Superior temporal gyrus (tissue), 1 donor: ENCODE measurements at regions not wholly inside any gene's neighbourhood (a gene's known extent, or its start where the extent isn't known, plus 50 kb on each side); places are given as distances from the start of the nearest gene placed in this dataset.
"Not testable (repeated sequence)": the region's sequence is repeated elsewhere in the genome, so short reads cannot be mapped to it uniquely, and the experiment has no call there.

ENCODE experiments used
- DNase-seq: peaks from one replicate; pipeline ENCODE4 v3.0.0-alpha.2; 2016; ENCODE audit errors: extremely low spot score

DNA sequence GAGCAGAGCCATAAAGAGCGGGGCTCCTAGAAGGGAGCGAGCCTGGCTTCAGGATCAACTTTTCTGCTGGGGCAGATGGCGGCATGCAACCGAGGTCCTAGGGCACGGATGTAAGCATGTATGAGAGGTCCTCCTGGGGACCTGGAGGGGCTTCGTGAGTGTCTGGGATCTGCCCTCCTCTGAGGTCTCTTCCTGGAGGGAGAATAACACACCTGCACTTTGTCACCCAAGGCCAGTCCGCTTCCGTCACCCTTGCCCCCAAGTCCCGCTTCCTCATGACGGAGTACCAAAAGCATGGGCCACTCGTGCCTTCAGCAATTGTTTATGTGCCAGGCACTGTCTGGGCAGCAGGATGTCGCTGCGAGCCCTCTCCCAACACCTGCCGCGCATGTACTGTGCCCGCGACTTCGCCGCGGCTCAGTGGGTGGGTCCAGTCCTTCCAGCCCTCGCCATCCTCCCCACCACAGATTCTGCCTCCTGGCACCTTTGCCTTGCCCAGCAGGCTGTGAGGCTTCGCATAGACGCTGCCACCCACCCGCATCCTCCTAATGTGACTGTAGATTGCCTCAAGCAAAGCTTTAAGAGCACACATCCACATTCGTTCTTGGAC, 60.0 kb upstream of the TMPRSS2 start:
- DNase-seq, result no peak

DNA sequence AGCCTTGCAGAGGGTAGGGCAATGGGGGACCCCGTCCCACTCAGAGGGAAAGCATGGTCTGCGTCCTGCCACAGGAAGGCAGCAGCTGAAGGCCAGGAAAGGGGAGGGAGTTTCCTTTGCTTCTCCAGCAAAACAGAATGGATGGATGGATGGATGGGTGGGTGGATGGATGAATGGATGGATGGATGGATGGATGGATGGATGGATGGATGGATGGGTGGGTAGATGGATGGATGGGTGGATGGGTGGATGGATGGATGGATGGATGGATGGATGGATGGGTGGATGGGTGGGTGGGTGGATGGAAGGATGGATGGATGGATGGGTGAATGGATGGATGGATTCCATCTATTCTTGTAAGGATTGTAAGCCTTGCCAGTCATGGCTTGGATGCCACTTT, 59.3 kb upstream of the TMPRSS2 start:
- DNase-seq, result not testable (repeated sequence)

DNA sequence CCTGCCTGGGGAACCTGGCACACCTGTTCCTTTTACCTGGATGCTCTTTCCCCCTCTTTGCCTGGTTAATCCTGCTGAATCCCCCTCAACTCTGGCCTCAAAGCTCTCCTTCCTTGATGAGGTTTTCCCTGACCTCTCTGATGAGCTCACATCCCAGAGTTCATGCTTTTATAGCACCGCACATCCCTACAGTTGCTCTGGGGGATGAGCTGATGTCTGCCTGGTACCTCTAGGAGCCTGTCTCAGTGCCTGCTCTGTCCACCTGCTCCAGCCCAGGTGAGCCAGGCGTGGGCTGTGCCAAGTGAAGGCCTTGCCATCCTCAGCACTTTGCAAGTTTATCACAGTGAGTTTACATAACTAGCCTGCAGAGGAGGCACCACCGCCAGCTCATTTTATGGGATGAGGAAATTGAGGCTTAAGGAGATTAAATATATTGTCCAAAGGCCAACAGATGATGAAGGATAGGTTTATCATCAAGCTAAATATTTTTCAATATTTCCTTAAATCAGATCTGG, 58.6 kb upstream of the TMPRSS2 start:
- DNase-seq, result no peak

DNA sequence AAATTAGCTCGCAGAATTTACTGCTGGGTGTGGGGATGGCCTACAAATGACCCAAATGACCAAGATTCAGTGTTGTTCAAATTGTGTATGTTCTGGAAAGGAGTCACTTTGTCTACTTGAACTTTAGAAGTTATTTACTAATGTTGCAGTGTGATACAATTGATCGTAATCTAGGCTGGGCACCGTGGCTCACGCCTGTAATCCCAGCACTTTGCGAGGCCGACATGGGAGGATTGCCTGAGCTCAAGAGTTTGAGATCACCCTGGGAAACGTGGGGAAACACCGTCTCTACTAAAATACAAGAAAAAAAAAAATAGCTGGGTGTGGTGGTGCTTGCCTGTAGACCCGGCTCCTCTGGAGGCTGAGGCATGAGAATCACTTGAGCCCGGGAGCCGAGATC, 57.6 kb upstream of the TMPRSS2 start:
- DNase-seq, result no peak

- DNase-seq, result no peak
Measured at GRCh38 chr21:41564871-41565274, 56.9 kb upstream of the TMPRSS2 start.

DNA sequence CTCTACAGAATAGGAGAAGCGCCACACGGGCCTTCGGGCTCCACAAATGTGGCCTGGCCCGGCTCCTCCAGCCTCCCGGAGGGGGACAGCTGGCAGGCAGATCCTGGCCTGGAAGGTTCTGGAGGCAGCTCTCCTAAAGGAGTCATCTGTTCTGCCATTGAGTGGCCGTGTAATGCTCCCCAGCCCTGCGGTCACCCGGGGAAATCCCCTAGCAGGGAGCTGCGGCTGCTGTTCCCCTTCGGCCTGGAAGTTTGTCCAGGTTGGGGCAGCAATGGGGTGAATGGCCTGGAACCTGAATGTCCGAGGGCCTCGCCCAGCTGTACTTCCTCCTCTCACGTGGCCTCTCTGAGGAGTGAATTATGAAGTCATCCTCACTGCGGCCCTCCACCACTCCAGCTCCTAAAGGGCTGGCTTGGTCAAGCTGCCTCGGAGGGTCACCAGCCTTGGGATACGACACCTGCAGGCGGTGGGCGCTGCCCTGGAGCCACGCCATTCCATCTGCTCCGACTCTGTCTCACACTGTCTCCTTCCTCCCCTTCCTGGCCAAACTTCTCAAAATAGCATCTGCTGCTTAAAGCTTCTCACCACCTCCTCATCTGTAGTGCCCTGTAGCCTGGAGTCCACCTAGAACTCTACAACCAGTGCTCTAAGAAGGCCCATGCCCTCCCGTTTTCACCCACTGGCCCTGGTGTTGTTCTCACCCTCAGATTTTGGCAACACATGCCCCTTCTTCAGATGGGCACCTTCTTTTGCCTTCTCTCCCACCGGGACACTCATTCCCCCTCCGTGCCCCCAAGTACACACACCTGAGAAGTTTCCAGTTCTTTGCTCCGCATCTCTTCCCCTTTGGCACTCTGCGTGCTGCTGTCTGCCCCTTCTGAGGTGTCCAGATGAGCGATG, 54.4 kb upstream of the TMPRSS2 start:
- no peak for DNase-seq

GRCh38 chr21:41561701-41562100, 53.7 kb upstream of the TMPRSS2 start:
- no peak for DNase-seq

DNA sequence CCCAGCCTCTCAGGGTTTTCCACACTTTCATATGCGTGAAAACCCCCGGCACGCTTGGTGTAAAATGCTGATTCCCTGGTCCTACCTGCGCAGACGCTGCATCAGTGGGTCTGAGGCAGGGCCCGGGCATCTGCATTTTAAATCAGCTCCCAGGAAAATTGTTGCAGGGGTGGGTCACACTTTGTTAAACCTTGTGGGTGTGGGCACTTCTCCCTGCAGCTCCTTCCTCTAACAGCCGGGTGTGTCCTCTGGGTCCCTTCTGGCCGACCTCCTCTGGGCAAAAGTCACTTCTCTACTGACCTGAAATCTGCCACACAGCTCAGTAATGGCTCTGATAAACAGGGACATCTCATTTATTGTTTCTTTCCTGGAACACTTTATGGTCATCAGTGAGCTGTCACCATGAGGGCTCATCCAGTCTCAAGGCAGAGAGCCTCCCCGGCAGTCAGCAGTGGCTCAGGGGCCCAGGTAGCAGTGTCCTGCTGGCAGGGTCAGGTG, 52.8 kb upstream of the TMPRSS2 start:
- DNase-seq, result no peak

GRCh38 chr21:41559658-41560631, 52.0 kb upstream of the TMPRSS2 start:
- no peak for DNase-seq

DNA sequence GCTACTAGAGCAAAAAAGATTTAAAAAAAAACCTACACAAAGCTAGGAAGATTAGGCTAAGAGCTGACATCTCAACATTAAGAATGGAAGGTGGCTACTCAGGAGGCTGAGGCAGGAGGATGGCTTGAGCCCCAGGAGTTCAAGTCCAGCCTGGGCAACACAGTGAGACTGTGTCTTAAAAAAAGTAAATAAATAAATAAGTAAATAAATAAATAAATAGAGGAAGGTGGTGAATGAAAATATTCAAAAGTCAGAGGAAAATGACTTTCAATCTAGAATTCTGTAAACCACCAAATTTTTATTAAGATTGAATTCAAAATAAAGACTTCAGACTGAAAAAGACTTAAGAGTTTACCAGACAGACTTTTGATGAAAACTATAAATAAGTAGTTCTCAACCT, 50.9 kb upstream of the TMPRSS2 start:
- no peak for DNase-seq

- no peak for DNase-seq
Measured at GRCh38 chr21:41557884-41558283, 49.9 kb upstream of the TMPRSS2 start.
